Fibroblast of the aortic adventitia (primary cell): ENCODE measurements at regions not wholly inside any gene's neighbourhood (a gene's known extent, or its start where the extent isn't known, plus 50 kb on each side); places are given as distances from the start of the nearest gene placed in this dataset.
"Not testable (repeated sequence)": the region's sequence is repeated elsewhere in the genome, so short reads cannot be mapped to it uniquely, and the experiment has no call there.

ENCODE experiments used
- DNase-seq: peaks from one replicate; pipeline ENCODE4 v3.0.0-alpha.2; 2010; ENCODE audit warnings: low read depth
- H3K4me3 ChIP-seq: 2 replicates; pipeline ENCODE4 v1.5.1; 2011; ENCODE audit warnings: low read depth, mild to moderate bottlenecking, control low read depth, low read length, moderate library complexity
- TF ChIP-seq, protein P1 (sequence below): IDR thresholded peaks from 2 replicates; pipeline ENCODE4 v1.5.1; 2011; ENCODE audit warnings: mild to moderate bottlenecking, low read length, control low read depth, inconsistent platforms; ENCODE audit not compliant: insufficient read depth

DNA sequence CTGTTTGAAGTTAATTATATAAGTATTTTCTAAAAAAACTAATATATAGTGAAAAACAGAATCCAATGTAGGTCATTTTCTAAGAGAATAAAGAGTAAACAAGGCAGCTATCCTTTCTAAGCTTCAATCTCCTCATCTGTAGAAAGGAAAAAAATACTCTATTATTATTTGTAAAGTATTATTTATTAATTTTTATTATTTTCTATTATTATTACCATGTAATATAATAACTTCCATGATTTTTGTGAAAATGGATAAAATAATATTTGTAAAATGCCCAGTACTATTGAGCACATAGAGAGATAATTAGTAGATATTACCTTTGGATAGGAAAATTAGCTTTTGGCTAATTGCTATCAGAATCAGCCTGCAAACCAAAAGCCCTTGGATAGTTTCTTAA is 684.4 kb downstream of the MTRR start:
- no peak overlapping the region for H3K4me3 ChIP-seq
- no peak for DNase-seq
- TF ChIP-seq, protein P1, sequence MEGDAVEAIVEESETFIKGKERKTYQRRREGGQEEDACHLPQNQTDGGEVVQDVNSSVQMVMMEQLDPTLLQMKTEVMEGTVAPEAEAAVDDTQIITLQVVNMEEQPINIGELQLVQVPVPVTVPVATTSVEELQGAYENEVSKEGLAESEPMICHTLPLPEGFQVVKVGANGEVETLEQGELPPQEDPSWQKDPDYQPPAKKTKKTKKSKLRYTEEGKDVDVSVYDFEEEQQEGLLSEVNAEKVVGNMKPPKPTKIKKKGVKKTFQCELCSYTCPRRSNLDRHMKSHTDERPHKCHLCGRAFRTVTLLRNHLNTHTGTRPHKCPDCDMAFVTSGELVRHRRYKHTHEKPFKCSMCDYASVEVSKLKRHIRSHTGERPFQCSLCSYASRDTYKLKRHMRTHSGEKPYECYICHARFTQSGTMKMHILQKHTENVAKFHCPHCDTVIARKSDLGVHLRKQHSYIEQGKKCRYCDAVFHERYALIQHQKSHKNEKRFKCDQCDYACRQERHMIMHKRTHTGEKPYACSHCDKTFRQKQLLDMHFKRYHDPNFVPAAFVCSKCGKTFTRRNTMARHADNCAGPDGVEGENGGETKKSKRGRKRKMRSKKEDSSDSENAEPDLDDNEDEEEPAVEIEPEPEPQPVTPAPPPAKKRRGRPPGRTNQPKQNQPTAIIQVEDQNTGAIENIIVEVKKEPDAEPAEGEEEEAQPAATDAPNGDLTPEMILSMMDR, result no peak

DNA sequence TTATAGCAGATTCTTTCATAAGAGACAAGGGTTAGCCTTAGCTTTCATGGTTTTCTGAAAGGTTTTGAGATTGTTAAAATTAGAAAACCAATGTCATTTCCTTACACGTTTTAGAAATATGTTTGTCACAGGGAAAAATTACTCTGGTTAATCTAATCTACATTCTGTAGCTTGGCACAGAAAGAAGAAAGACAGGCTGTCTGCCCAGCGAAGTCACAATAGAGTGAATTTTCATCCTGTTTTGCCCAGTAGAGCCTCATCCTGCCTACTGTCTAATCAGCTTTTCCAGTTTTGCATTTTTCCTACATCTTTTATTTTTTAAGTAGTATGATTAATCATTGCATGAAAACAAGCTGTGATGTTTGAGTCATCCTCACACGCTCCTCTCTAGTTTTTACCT is 688.8 kb downstream of the MTRR start:
- no peak overlapping the region for H3K4me3 ChIP-seq
- TF ChIP-seq, protein P1, result no peak
- DNase-seq, result no peak

DNA sequence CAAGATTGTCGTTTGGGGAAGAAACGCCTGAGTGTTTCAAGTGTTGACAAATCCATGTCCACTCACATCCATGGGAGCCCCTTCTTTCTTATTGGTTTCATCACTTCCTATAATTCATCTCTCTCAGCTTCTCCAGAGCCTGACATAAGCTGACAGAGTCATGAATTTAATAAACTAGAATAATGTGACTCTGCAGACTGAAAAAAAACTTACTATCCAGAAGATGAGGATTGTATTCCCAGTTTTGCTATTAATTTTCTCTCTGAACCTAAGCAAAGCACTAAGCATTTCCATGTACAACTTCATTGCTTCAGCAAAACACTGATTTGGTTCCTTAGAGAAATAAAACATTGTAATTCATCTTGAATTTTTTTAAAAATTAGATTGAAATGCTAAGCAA is 691.8 kb downstream of the MTRR start:
- no peak for DNase-seq
- TF ChIP-seq, protein P1, result no peak
- H3K4me3 ChIP-seq, result no peak overlapping the region

DNA sequence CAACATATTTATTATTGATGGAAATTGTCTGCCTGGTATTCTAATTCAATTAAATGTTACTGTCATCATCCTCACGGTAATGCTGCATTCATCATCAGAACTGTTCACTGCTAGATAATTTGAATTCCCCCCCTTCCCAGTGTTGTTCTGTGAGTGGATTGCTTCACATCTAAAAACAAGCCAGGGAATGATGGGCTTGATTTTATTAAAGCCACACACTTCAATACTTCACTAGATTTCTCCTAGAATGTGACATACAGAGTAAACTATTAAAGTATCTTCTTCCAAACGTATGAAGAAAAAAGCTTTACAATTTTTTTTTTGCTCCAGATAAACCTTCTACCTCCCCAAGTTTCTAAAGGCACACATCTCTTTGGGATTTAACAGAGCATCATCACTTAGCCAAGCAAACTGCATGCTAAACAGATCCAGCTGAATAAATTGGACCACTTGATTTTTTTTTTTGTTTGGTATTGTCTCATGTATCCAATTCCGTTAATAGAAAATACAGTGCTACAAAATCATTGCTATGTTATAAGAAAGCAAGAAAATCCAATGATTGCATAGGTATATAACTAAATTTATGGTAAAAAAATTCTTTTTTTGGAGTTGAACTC is 692.4 kb downstream of the MTRR start:
- TF ChIP-seq, protein P1, result no peak
- no peak for DNase-seq
- no peak overlapping the region for H3K4me3 ChIP-seq

DNA sequence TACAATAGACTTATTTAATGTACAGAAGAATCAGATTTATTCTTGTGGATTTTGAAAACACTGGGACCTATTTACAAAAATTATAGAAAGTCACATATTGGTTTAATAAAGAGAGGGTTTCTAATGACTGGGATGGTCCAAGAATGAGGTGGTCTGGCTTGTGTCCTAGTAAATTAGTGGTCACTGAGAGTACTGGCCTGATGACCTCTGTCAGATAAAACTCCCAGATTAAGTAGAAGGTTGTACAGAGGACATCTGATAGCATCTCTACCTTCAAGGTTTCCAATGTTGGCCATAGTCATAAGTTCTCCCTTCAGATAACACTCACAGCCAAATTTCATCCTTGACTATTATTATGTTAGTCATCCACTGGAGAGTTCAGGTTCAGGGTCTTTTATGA is 692.9 kb downstream of the MTRR start:
- H3K4me3 ChIP-seq, result no peak overlapping the region
- TF ChIP-seq, protein P1, result no peak
- DNase-seq, result no peak

DNA sequence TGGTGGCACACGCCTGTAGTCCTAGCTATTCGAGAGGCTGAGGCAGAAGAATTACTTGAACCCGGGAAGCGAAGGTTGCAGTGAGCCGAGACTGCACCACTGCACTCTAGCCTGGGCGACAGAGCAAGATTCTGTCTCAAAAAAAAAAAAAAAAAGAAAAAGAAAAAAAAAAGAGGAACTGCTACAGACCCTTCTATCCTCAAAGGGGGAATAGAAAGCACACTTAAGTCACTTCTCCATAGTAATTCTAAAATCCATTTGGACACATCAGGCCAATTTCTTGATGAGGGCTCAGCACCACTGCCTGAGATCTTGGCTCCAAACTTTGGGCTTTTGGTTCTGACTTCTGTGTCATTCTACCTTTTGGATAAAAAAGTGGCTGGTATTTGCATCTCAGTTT is 694.6 kb downstream of the MTRR start:
- H3K4me3 ChIP-seq, DNase-seq: not testable (repeated sequence)

DNA sequence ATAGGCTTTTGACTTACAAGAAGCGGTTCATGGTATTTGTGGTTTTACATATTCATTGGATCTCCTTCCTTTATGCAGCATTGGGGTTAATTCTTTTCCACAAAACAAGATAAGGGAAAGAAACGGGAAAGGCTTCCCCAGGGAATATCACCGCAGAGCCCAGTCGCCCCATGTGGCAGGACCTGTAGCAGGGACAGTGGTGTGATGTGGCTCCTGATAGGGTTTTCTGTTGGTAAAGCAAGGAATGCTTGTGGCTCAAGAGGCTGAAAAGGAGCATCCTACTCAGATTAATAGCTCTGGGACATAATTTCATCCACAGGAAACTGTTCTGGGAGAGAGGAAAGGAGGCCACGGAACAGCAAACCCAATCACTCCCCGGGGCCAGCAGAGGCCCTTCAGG is 699.9 kb downstream of the MTRR start:
- H3K4me3 ChIP-seq, result no peak overlapping the region
- TF ChIP-seq, protein P1, result no peak
- DNase-seq, result no peak
